NCI-H1092 treated with DMSO at 0.1 percent for 48 hours (cell line): ENCODE measurements at regions not wholly inside any gene's neighbourhood (a gene's known extent, or its start where the extent isn't known, plus 50 kb on each side); places are given as distances from the start of the nearest gene placed in this dataset.

Experiments
- DNase-seq: peaks from one replicate; lab custom pipeline; 2025; lab: John Stamatoyannopoulos, UW

GRCh38 chr17:77684803-77685798, 273.4 kb upstream of the TNRC6C start:
- no peak for DNase-seq

- no peak for DNase-seq
Observed at GRCh38 chr17:77685881-77686486, 272.5 kb upstream of the TNRC6C start.

- no peak for DNase-seq
Observed at GRCh38 chr17:77686903-77687302, 271.6 kb upstream of the TNRC6C start.

- no peak for DNase-seq
Observed at GRCh38 chr17:77687417-77687816, 271.1 kb upstream of the TNRC6C start.

- DNase-seq: no peak
Observed at GRCh38 chr17:77687921-77688320, 270.6 kb upstream of the TNRC6C start.

- DNase-seq: no peak
Observed at GRCh38 chr17:77688369-77688768, 270.1 kb upstream of the TNRC6C start.

GRCh38 chr17:77690271-77691161, 268.0 kb upstream of the TNRC6C start:
- DNase-seq: no peak

GRCh38 chr17:77691216-77692085, 267.1 kb upstream of the TNRC6C start:
- DNase-seq: no peak

GRCh38 chr17:77692571-77693161, 265.8 kb upstream of the TNRC6C start:
- DNase-seq: no peak

GRCh38 chr17:77693301-77693700, 265.2 kb upstream of the TNRC6C start:
- no peak for DNase-seq

GRCh38 chr17:77693776-77694175, 264.7 kb upstream of the TNRC6C start:
- no peak for DNase-seq

GRCh38 chr17:77694391-77695363, 263.8 kb upstream of the TNRC6C start:
- no peak for DNase-seq

- DNase-seq: no peak
Observed at GRCh38 chr17:77695386-77695785, 263.1 kb upstream of the TNRC6C start.

- DNase-seq: no peak
Observed at GRCh38 chr17:77696151-77696720, 262.3 kb upstream of the TNRC6C start.

GRCh38 chr17:77696721-77697460, 261.6 kb upstream of the TNRC6C start:
- no peak for DNase-seq

GRCh38 chr17:77697480-77698400, 260.8 kb upstream of the TNRC6C start:
- DNase-seq: no peak

- DNase-seq: no peak
Observed at GRCh38 chr17:77698903-77699623, 259.4 kb upstream of the TNRC6C start.
